Omental fat pad (tissue), 3 donors: ENCODE measurements at regions not wholly inside any gene's neighbourhood (a gene's known extent, or its start where the extent isn't known, plus 50 kb on each side); places are given as distances from the start of the nearest gene placed in this dataset.

Source experiments
- ATAC-seq: fragments of 150-250 bp; one replicate; pipeline ENCODE4 v1.9.1; 2016; ENCODE audit warnings: mild to moderate bottlenecking, moderate library complexity; ENCODE audit not compliant: low FRiP score
- DNase-seq: peaks from one replicate; pipeline ENCODE4 v3.0.0-alpha.2; 2019; ENCODE audit warnings: low spot score
- CTCF ChIP-seq, 3 donors: fragments of 450-650 bp; IDR thresholded peaks; one replicate each; pipeline ENCODE4 v1.5.1; 2016 to 2017; ENCODE audit warnings: antibody characterized with exemption in 3 of 3, mild to moderate bottlenecking in 3 of 3, moderate library complexity in 2 of 3

- TF ChIP-seq CTCF (IDR thresholded peaks at IDR 0.05): no peak
- no peak for ATAC-seq
- DNase-seq: no peak
Measured at GRCh38 chr7:156224833-156225225, 412.6 kb upstream of the SHH start.

GRCh38 chr7:156223935-156224832 lies 411.9 kb upstream of the SHH start:
- ATAC-seq: no peak
- DNase-seq: no peak
- no peak for TF ChIP-seq CTCF (IDR thresholded peaks at IDR 0.05)

GRCh38 chr7:156222611-156223010 lies 410.3 kb upstream of the SHH start:
- no peak for TF ChIP-seq CTCF (IDR thresholded peaks at IDR 0.05)
- ATAC-seq (no peak), DNase-seq (no peak)

GRCh38 chr7:156222151-156222550 lies 409.9 kb upstream of the SHH start:
- no peak for ATAC-seq
- DNase-seq: no peak
- TF ChIP-seq CTCF (IDR thresholded peaks at IDR 0.05): no peak

GRCh38 chr7:156220701-156221100 lies 408.4 kb upstream of the SHH start:
- no peak for ATAC-seq
- no peak for DNase-seq
- TF ChIP-seq CTCF (IDR thresholded peaks at IDR 0.05): no peak

GRCh38 chr7:156220078-156220605 lies 407.9 kb upstream of the SHH start:
- no peak for DNase-seq
- no peak for ATAC-seq
- TF ChIP-seq CTCF (IDR thresholded peaks at IDR 0.05): no peak
